HG03342 (cell line): ENCODE measurements at regions not wholly inside any gene's neighbourhood (a gene's known extent, or its start where the extent isn't known, plus 50 kb on each side); places are given as distances from the start of the nearest gene placed in this dataset.

Experiments
- ATAC-seq: cut with Tn5 transposase; IDR thresholded peaks from one replicate; pipeline ENCODE4 v1.9.1; 2021; ENCODE audit warnings: mild to moderate bottlenecking, moderate library complexity; ENCODE audit not compliant: unreplicated experiment

- no peak for ATAC-seq
Observed at GRCh38 chr2:147232225-147232669, 612.6 kb upstream of the ACVR2A start.

- ATAC-seq: peak; percentile 66
Observed at GRCh38 chr2:147231607-147232006, 613.2 kb upstream of the ACVR2A start.

DNA sequence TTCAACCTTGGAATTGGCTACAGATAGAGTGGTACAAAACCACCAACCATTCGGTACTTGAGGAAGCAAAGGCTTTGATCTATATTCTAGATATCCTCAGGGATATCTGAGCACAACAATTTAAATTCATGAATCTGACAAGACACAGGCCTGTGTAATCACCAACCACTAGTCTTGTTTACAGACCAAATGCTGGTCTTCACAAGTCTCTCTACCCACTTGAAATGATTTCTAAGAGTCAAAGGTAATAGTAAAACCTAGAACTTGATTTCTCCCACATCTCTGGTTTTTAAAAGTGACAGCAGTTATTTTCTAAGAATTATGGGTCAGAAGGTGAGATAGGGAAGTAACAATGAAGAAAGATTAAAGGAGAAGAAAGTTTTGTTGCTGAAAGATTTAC is 613.7 kb upstream of the ACVR2A start:
- ATAC-seq: no peak

- ATAC-seq: no peak
Observed at GRCh38 chr2:147227313-147227712, 617.5 kb upstream of the ACVR2A start.

DNA sequence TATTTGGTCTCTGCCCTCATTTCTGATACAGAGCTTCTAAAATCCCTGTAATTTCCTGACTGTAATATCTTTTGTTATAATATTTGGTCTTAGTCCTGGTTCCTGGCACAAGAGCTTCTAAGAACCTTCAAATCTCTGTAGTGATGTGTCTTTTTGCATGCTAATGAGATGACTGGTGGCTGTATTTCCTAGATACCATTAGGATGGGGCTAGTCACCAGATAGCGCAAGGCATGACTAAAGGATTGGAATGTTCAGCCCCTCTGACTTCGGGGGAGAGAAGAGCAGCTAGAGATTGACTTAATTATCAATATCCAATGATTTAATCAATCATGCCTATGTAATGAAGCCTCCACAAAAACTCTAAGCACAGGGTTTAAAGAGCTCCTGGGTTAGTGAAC is 620.8 kb upstream of the ACVR2A start:
- no peak for ATAC-seq

DNA sequence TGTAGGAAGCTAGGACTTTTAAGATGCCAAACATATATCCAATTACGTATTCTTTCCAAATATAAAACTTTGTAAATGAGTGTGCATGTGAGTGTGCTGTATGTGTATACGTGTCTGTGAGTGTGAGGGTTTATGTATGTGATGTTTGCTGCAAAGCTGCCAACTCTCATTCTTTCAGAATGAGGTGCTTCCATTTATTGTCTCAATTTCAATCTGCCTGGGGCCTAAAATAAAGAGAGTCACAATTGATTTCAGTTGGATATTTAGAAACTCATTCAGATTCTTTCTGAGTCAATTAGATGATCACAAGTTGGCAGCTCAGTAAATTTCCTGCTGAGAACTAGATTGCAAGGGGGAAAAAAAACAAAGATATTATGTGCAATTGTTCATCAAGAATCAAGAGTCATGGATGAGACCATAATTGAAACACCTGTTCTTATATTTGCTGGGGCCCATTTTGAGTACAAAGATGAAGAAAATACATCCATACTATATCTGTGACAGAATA is 621.2 kb upstream of the ACVR2A start:
- ATAC-seq: no peak

- ATAC-seq: peak; percentile 78
Observed at GRCh38 chr2:147223119-147223518, 621.7 kb upstream of the ACVR2A start.

- ATAC-seq: no peak
Observed at GRCh38 chr2:147222506-147222905, 622.3 kb upstream of the ACVR2A start.

GRCh38 chr2:147214914-147215313 is 629.9 kb upstream of the ACVR2A start:
- ATAC-seq: no peak

GRCh38 chr2:147211484-147211883 is 633.3 kb upstream of the ACVR2A start:
- no peak for ATAC-seq

DNA sequence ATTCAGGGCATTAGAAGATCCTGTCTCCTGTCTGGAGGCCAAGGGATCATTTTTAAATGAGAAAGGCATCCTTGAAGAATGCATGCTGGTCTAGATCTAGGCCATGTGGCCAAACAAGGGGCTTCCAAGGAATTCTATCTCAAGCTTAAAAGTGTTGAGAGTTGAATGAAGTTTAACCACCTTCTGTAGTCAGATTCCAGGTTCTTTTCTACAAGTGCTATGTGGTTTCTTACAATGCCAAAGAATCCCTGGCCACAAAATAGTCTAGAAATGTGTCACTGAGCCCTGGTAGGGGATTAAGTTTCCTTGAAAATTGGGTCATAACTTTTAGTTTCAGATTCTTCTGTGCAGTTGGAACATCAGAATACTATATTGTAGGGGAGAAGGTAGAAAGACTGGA is 640.7 kb upstream of the ACVR2A start:
- ATAC-seq: no peak

DNA sequence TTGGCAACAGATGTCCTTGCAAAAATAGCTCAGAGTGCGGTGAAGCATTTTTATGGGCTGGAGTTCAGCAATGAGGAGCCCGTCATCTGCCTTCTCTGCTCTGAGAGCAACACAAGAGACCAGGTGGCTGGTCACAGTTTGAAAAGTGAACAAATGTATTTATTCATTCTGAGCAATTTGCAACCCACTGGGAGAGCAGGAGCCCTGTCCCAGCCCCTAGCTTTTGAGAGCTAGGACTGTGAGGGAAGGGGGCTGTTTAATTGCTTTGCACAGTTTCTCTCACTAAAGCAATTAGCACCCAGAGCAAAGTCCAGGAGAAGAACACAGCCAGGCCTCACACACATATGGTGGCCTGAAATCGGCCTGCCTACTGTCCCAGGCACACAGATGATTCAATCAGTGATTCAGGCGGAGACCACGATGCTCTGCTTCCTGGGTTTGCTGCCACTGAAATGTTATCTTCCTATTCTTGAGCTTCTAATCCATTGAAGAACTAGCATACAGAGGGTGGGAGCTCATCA is 646.1 kb upstream of the ACVR2A start:
- no peak for ATAC-seq

DNA sequence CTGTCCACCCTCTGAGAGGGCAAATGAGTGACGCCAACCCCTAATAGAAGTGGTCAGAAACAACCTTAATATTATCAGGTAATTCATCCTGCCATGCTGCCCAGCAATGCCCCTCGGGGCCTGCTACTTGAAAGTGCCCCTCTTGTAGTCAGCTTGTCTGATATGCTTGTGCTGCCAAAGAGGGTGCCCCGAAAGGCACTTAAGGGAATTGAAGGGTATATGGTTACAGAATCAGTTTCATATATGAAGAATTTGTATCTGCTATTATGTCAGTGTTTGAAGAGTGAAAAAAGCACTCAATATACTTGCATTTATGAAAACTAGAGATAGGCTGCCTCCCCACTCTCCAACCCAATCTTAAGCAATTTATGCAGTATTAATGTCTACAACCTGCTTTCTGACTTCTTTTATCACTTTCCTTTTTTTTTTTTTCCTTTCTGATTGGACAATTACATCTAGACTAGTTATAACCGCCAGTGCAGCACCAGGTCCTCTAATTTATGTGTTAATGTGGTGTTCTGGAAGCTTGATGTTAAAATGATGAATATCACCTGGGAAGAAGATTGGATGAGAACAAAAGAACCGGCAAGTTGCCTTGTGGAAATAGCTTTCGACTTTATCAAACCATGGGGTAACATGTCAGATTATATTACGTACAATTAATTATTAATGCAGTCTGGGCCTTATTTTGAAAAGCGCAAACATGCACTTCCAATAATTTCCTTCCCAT is 646.9 kb upstream of the ACVR2A start:
- ATAC-seq: no peak

DNA sequence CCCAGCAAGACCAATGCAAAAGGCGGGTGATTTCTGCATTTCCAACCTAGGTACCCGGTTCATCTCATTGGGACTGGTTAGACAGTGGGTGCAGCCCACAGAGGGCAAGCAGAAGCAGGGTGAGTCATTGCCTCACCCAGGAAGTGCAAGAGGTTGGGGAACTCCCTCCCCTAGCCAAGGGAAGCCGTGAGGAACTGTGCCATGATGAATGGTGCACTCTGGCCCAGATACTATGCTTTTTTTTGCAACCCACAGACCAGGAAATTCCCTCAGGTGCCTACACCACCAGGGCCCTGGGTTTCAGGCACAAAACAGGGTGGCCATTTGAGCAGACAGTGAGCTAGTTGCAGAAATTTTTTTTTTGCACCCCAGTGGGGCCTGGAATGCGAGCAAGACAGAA is 662.6 kb upstream of the ACVR2A start:
- ATAC-seq: peak; percentile 68

- peak; percentile 56 for ATAC-seq
Observed at GRCh38 chr2:147181351-147182029, 663.3 kb upstream of the ACVR2A start.

GRCh38 chr2:147177071-147177857 is 667.6 kb upstream of the ACVR2A start:
- ATAC-seq: no peak

DNA sequence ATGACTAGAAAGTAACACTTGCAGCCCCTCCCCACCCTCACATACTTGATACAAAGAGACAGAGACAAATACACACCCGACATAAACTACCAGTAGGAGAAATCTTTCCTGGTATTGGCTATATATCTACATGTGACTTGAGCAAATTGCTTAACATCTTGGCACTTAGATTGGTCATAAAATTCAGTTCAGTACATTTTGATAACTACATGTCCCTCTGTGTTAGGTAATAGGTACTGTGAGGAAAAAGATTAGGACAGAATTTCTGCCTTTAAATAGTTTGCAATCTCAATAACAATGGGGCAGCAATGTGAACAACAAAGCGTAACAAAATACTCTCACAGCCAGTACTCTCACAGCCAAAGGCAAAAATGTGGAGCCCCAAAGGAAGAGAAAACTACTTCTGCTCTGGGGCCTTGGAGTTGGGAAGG is 670.0 kb upstream of the ACVR2A start:
- ATAC-seq: no peak

DNA sequence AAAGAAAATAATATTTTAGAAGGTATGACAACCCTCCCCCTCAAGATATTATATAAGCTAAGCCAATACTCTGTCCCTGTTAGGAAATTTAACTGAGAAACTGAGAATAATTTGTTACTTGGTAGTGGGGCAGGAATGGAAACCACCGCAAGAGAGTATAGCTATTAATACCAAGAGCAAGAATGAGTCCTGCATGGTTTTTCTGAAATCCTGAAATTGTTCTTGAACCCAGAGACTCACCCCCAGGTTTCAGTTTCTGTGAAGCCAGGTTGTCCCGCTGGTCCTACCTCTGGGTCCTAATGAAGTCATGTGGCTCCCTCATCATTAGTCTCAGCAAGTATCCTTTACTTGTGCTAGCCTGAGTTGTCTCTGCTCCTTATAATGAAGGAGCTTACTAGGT is 671.0 kb upstream of the ACVR2A start:
- no peak for ATAC-seq

DNA sequence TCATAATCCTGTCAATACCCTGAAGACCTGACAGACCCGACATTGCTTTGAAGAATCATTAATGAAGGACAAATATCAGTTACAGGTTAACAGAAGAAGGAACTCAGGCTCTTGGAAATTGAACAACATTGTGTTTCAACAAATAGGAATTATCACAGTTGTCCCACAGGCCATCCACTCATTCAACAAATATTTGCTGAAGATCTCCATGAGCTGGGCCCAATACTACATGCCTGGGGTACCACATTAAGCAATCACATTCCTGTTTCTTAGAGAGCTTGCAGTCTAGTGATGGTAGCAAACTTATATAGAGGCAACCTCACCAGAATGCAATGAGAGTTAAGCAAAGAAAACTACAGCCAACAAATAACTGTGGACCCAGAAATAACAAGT is 671.6 kb upstream of the ACVR2A start:
- no peak for ATAC-seq

DNA sequence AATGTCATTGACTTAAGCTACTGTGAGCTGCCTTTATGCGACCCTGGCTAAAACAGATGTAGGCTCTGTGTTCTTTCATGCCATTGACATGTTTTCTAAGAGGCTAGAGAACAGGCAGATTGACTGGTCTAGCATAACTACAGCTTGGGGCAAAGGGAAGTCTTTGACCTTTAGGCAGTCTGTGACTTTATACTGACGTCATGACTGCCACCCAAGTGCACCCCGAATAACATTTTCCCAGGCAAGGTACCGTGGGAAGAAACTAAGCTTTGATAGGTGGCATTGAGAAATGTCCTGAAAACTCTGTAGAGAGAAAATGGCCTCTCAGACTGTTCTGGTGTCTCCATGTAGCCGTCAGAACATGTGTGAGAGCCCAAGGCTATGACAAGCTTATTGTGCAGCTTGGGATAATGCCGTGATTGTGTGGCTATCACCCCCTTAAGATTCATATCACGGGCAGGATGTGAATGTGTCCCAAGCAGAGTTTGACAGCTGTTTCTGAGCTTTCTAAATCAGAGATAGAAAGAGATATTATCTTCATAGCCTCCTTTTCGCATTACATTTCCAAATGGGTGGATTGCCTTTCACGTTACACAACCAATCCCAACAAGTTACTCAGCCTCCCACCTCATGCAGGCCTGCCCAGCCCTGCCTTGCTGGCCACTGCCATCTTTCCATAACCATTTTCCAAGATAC is 672.2 kb upstream of the ACVR2A start:
- ATAC-seq: no peak

DNA sequence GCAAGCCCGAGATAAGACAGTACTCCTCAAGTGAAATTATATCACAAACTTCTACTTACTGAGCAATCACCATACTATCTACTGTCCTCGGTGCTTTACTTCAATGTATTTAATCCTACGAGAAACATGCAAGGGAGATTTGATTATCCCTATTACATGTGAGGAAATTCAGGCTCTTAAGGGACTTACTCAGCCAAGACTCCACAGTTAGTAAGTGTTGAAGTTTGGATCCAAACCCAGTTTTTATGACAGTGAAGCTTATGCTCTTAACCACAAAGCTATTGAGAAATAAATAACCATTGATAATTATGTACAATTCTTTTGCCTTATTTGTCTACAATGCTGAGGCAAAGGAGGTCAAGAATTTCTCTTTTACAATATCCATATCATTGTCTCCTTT is 672.9 kb upstream of the ACVR2A start:
- ATAC-seq: no peak
